Hepatic stellate cell (primary cell): ENCODE measurements at regions not wholly inside any gene's neighbourhood (a gene's known extent, or its start where the extent isn't known, plus 50 kb on each side); places are given as distances from the start of the nearest gene placed in this dataset.
A peak's percentile ranks its signal among the peaks of the same experiment; 100 is the strongest.

Source experiments
- DNase-seq: peaks from one replicate; pipeline ENCODE4 v3.0.0; 2011; ENCODE audit warnings: low spot score

DNA sequence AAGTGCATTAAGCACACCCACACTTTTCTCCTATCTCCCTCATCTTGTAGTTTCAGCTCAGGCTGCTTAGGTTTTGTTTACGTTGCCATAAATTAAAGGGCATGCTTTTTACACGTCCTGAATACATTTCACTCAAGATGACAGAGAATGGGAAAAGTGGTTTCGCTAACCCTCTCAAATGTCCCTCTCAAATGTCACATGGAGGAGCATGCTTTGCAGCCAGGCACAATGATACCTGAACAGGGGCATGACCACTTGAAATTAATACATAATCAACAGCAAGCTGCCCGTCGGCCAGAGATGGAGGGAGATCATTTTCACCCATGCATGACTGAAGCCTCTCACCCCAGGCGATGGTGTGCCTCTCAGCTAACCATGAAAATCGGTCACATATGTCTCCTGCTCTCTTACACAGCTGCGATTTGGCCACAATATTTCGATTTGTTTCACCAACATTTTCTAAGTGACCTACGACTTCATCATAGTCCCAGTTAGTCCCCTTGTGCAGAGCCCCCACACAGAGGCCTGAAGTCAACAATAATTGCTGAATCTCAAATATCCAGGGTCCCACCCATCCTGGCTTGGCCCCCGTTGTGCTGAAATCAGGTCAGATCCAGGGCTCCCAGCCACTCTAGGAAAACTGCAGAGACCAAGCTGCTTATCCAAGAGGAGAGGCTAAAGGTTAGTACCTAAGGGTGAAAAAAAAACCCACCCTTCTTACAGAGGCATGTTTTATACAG is 373.9 kb upstream of the NFE2L3 start:
- no peak for DNase-seq

DNA sequence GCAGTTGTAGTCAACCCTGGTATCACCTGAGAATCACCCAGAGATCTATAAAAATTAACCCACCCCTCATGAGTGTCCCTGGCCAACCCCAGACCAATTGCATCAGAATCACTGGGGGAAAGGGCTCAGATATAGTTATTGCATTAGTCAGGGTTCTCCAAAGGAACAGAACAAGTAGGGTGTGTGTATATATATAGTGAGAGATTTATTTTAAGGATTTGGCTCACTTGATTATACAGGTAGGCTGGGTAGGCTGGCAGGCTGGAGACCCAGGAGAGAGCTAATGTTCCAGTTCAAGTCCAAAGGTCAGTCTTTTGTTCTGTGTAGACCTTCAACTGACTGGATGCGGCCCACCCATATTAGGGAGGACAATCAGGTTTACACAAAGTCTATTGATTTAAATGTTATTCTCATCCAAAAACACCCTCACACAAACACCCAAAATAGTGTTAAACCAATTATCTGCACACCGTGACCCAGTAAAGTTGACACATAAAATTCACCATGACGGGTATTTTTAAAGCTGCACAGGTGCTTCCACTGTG is 372.9 kb upstream of the NFE2L3 start:
- no peak for DNase-seq

DNA sequence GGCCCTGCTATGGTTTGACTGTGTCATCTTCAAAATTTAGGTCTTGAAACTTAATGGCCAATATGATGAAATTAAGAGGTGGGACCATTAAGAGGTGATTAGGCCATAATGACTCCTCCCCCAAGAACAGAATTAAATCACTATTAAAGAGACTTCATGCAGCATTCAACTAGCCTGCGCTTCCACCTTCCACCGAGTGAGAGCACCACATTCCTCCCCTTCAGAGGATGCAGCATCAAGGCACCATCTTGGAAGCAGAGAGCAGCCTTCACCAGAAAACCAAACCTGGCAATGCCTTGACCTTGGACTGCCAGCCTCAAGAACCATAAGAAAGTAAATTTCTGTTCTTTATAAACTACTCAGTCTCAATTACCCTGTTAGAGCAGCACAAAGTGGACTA is 371.1 kb upstream of the NFE2L3 start:
- DNase-seq, result no peak

DNA sequence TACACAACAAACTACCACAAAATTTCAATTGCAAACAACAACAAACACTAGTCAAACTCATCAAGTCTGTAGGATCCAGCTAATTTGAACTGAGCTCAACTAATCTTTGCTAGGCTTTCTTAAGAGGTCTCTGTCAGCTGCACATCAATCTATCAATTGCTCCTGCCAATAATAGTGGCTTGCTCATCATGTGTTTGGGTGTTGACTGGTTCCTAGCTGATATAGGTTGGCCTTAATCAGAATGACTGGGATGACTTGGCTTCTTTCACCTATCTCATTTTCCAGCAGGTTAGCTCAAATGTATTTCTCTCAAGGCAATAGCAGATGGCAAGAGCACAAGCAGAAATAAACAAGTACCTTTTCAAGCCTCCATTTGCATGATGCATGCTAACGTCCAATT is 370.3 kb upstream of the NFE2L3 start:
- no peak for DNase-seq

DNA sequence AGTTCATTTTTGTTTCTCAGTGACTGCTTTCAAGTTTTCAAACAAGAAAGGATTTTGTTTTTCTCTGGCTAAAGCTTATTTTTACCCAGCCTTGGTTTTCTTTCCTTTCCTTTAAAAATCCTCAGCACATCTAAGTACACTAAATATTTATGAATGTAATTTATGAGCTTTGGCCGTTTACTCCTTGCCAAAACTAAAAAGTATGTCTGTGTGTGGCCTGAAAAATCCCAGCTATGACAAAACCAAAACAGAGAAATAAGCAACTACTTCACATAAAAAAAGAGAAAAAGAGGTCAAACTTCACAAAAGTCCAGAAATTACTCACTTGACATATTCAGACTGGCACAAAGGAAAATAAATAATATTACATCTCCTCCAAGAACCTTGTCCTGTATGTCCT is 365.1 kb upstream of the NFE2L3 start:
- DNase-seq, result no peak

DNA sequence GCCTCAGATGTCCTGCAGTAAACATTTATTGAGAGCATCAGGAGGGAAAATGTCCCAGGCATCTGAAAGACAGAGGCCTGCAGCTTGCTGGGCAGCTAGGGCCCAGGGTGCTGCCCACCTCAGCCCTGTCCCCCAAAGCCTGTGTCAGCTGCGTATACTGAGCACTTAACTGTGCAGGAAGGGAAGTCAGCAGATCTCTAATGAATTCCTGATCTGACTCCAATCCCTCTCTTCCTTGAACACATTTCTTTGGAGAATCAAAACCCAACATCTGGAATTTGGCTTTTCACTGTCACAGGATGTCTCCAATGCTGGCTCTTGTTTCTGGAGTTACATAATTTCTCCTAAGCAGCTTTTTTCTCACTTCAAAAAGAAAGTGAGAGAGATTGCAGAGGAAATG is 364.7 kb upstream of the NFE2L3 start:
- no peak for DNase-seq

DNA sequence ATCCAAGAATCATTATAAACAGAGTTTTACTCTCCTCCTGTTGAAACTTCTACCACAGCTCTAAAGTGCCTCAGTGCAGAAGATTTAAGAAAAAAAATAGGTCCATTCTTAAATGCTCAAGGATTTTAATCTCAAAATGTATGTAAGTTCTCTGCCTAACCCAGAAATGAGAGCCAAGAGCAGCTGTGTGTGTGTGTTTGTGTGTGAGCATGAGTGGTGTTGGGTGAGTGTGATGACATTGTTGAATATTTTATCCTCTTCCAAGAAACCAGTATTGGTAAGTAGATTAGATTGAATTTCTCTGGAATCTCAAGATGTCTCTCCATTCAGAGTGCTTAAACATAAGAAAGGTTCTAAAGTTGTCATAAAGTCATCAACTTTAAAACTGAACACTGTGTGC is 363.6 kb upstream of the NFE2L3 start:
- no peak for DNase-seq

DNA sequence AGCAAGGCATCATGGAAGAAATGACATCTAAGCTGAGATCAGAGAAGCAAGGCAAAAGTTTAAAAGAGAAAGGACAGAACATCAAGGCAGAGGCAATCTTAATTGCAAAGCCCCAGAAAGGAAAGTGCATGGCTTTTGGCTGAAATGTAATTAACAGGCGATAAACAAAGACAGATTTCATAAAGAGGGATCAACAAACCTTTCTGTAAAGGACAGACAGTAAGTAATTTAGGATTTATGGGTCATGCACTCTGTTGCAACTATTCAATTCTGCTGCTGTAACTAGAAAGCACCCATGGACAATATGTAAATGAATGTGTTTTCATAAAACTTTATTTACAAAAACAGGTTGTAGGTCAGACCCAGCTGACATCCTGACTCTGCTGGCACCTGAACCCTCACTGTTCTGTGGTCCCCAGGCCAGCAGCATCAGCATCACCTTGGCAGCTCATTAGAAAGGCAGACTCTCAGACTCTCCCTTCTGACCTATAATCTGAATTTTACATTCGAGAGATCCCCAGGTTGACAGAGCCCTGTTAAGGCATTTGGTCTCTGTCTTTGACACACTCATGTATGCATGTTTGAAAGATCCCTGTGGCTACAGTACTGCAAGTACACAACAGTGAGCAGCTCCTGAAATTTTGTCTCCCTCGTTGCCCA is 362.9 kb upstream of the NFE2L3 start:
- no peak for DNase-seq

DNA sequence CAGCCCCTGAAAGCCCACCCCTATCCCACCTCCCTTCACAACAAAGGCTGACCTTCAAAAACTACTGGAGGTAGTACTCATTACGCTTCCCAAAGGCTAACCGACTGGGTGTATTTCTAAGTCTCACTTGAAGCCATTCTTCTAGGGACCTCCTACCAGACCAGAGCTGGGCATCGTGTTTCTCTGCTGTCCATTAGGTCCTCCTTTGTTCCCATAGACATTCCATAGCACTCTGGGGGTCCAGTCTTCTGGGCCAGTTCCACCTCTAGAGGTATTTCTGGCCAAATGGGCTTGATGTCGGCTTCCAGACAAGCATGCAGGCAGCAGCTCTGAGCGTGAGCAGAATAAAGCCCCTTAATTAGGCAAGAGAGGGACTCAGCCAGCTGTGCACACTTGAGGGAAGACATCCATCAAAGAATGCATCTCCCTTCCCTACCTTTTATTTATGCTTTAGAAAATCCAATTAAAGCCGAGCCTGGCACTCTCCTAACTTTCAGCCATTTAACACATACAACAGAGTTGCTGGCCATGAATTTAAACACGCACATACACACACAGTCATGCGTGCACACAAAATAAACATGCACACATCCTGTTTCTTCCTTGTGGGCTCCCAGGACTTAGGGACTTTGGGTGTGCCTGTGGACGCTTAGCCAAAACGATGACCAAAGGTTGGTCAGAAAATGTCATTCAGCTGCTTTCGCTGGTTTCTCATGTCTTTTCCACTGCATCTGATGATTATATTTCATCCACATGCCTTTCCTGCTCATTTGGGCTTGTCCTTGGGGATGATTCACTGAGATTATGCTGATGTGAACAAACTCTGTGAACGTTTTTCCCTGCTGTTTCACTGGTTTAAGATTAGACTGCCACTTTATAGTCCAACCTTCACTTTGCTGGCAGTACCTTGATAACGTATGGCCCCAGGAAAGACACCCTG is 362.0 kb upstream of the NFE2L3 start:
- DNase-seq, result no peak

DNA sequence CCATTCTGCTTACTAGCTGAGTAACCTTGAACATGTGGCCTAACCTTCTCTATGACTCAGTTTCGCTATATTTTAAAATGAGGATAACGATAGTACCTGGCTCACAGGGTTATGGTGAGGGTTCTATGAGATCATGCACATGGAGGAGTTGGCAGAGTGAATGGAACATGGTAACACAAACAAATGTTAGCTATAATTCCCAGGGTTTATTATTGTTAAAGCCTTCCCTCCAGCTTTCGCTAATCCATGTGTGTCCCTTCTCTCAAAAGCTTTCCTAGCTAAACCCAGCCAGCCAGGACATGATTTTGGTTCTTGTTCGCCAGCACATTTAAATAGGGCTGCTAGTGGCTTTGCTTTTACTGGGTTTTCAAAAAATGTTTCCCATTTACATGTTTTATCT is 361.0 kb upstream of the NFE2L3 start:
- DNase-seq, result no peak

DNA sequence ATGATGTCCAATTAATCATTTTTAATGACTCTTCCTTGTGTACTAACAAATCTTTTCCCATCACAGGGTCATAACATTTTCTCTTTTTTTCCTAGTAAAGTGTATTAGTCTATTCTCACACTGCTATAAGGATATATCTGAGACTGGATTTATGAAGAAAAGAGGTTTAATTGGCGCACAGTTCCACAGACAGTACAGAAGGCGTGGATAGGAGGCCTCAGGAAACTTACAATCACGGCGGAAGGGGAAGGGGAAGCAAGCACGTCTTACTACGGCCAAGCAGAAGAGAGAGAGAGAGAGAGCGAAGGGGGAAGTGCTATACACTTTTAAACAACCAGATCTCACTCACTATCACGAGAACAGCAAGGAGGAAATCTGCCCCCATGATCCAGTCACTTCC is 359.4 kb upstream of the NFE2L3 start:
- DNase-seq, result no peak

DNA sequence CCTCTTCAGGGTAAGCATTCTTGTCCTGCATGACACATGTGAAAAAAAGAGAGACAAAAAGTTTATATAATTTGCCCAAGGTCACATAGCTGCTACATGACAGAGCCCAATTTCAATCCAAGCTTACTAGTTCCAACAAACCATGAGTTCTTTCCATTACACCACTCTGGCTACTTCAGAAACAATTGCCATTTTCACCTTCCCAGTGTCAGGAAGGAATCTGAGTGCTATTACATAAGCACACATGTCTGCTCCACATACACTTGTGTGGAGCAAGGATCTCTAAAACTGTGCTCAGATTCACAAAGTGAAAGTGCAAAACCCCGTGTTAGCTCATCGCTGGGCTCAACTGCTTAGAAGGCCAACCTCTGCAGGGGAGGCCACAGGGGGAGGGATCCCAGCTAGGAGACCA is 356.2 kb upstream of the NFE2L3 start:
- peak; percentile 15 for DNase-seq

DNA sequence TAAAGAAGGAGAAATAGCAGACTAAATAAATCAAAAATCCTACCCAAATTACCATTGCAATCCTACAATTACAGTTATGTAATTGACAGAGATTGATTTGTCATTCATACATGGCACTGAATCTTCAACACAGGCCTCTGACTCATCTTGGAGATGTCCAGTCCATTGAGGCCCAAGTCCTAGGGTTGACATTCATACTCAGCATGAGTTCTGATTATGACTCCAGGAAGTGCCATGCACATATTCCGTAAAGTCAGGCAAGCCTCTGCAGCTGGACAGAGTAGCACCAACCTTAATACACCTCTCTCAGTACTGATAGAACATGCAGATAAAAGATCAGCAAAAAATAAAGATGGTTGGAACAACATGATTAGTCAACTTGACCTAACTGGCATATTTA is 353.7 kb upstream of the NFE2L3 start:
- no peak for DNase-seq

DNA sequence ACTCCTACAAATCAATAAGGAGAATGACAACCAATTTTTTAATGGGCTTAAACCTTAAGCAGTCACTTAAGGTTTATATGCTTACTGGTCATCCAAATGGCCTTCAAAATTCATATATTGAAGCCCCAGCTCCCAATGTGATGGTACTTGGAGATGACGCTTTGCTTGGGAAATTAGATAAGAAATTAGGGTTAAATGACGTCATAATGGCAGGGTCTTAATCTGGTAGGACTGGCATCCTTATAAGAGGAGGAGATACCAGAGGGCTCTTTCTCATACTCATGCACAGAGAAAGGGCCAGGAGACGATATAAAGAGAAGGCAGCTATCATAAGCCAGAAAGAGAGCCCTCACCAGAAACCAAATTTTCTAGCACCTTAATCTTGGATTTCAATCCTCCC is 350.8 kb upstream of the NFE2L3 start:
- DNase-seq, result no peak

DNA sequence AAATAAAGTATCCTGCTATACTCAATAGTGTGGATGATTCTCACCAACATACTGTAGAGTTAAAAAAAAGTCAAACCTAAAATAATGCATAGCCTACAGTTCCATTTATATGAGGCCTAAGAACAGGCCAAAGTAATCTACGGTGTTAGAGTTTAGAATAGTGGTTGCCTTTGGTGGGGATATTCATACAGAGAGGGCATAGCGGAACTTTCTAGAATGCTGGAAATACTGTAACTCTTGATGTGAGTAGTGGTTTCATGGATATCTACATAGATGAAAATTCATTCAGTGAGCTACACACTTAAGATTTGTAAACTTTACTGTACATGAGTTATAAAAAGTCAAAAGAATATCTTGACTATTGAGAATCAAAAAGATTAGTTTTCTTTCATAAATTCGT is 349.9 kb upstream of the NFE2L3 start:
- no peak for DNase-seq

DNA sequence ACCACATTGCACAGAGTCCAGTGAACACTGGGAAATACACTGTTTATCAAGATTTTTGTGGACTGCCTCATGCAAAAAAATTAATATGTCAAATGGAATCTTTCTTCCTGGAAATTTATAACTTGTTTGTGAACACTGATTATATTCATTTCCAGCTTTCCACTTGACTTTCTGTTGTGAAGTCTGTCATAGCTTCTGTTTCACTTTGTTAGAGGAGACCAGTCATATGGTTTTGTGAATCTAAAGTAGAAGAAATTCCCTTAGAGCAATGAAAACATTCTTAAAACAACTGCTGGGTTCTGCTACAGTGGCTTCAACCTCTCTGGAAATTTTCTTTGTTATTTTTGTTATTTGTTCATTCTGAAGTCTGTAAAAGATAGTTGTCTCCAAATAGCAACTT is 349.5 kb upstream of the NFE2L3 start:
- DNase-seq, result no peak

DNA sequence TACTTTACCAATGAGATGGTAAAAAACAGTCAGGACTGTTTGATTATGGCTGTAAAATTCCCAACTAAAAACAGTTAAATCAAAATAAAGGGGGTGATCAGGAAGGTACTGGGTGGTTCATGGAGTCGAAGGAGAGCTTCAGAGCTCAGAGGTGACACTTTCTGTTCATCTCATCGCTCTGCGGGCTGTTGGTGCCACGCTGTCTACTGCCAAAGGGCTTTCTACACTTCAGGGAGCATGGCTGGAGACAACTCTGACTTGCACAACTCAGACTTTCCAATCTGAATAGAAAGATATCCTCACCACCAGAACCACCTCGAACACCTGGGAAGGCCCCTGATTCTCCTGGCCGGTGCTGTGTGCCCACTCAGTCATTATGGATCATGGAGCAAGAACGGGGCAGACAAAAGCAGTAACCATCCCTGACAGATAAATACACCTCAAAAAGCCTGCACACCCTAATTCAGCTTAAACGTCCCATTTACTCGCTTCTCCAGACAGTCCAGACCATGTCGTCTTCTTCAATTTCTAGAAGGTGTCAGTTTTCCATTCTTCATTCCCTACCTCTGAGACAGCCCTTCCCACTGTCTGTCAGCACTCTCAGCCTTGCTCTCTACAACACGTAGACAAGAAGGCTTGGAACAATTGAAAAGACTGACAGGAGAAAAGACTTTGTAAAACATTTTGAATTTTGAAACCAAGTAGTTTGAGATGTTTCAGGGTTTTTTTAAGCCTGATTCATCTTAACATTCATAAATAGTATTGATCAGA is 348.7 kb upstream of the NFE2L3 start:
- no peak for DNase-seq

DNA sequence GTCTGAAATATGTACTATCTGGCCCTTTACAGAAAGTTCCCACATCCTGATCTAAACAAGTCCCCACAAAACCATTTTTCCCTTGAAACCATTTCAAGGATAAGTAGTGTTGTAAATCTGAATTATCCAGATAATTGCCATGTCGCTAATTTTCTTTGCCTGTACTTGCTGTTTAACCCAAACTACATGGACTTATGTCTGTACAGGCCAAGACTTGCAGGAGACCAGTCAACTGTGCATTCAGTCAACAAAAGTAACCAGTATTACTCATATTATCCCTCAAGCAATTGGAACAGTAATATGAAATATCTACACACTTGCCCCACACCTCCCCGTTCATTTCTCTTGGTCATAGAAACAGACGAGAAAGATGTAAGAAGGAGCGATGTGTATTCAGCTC is 347.8 kb upstream of the NFE2L3 start:
- DNase-seq, result no peak

DNA sequence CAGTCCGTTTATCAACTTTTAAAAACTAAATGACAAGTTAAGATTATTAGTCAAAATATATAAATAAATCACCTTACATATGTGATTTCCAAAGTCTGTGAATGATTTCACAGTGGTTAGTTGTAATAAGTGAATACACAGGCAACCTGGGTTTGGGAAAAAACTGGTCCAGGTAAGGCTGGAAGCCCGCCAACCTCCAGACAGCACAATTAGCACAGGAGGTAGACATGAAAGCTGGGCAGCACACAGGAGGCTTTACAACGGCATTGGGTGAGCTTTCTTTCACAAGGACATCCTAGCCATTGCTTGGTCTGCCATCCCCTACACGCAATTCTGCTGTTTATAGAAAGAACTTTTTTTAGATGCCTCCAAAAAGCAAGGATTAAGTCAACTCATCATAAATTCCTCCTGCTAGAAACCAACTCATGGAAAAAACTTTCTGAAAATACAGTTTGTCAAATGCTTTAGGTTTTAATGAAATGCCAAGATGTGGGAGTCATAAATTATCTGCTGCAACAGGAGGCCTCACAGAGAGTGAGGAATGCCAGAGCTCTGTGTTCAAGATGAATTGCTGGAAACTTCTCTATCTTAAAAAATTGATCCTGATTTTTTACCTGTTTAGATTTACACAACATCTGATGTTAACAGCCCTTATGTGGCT is 346.8 kb upstream of the NFE2L3 start:
- DNase-seq, result peak; percentile 14

DNA sequence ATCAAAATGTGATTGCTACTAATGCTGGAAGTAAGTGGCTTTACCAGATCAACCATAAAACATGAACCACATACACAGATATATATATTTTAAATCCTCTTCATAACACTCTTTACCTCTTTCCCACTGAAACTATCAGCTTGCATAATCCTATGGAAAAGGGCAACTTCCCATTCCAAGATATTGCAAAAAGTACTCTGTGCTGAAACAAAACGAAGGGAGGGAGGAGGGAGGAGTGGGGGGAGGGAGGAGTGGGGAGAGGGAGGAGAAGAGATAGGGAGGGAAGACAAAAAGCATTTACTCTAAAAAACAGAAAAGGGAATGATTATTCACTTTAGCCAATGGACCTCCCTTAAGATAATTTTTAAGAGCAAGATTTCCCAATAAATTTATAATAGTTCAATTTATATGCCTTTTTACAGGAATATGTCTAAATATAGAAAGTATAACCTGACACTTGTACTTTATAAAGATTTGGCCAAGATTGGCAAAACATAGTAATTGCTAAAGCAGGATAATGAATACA is 344.8 kb upstream of the NFE2L3 start:
- no peak for DNase-seq

DNA sequence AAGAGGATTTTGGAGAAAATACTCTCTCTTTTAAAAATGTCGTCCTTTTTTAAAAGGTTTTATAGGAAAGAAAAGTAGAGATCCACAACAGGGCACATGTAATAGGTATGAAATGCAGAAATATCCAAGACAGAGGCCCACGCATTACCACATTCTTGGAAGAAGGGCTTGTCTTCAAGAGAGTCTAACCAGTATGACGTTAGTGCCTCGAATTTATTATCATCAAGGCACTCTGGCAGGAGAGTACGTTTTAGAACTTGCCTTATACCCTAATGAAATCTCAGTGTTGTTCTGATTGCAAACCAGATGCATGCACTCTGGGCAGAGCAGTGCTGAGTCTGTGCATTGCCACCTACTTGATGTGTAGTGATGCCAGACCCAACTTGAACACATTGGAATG is 342.6 kb upstream of the NFE2L3 start:
- no peak for DNase-seq
